ENCODE measurements at regions not wholly inside any gene's neighbourhood (a gene's known extent, or its start where the extent isn't known, plus 50 kb on each side); places are given as distances from the start of the nearest gene placed in this dataset.

- TF ChIP-seq CTCF (IDR thresholded peaks at IDR 0.05) (no peak), POLR2A (IDR thresholded peaks at IDR 0.05) (no peak), POLR2AphosphoS5 (IDR thresholded peaks at IDR 0.05) (no peak)
Measured at GRCh38 chr13:107644136-107644535, 571.2 kb downstream of the LIG4 start.
